Natural killer cell (primary cell): ENCODE measurements at regions not wholly inside any gene's neighbourhood (a gene's known extent, or its start where the extent isn't known, plus 50 kb on each side); places are given as distances from the start of the nearest gene placed in this dataset.

Source experiments
- ATAC-seq, 3 donors: fragments of 150-1000 bp in 2 of 3; fragments of 200-7000 bp in 1 of 3; cut with Tn5 transposase; 1 replicate in 1 of 3; 2 replicates in 2 of 3; pipeline ENCODE4 v1.10.0; 2021; ENCODE audit warnings: mild to moderate bottlenecking in 2 of 3, moderate library complexity in 2 of 3
- DNase-seq, 2 donors: peaks; one replicate each; pipeline versions ENCODE4 v3.0.0 to v3.0.0-alpha.2; 2013 to 2021; ENCODE audit warnings: mixed read lengths in 1 of 2
- H3K27ac ChIP-seq: one replicate; pipeline ENCODE4 v1.5.1; 2013; ENCODE audit warnings: mild to moderate bottlenecking, low read length
- H3K27me3 ChIP-seq: one replicate; pipeline ENCODE4 v1.6.1; 2013; ENCODE audit warnings: low read length; ENCODE audit not compliant: control insufficient read depth, insufficient read depth
- H3K36me3 ChIP-seq: one replicate; pipeline ENCODE4 v1.6.1; 2013; ENCODE audit warnings: low read length; ENCODE audit not compliant: control insufficient read depth, insufficient read depth
- H3K4me1 ChIP-seq: one replicate; pipeline ENCODE4 v1.6.1; 2013; ENCODE audit warnings: low read length; ENCODE audit not compliant: control insufficient read depth, insufficient read depth
- H3K4me3 ChIP-seq: one replicate; pipeline ENCODE4 v1.5.1; 2013; ENCODE audit warnings: low read length
- H3K9me3 ChIP-seq: one replicate; pipeline ENCODE4 v1.6.1; 2013; ENCODE audit warnings: low read length; ENCODE audit not compliant: control insufficient read depth, insufficient read depth
- H3K27ac Mint-ChIP-seq, 2 donors: one replicate each; pipeline ENCODE4 v1.8.0; 2022; ENCODE audit warnings: mild to moderate bottlenecking in 2 of 2, mixed read lengths in 2 of 2, moderate library complexity in 1 of 2
- H3K27me3 Mint-ChIP-seq, 2 donors: one replicate each; pipeline ENCODE4 v1.8.0; 2022; ENCODE audit warnings: low read depth in 2 of 2, mixed read lengths in 2 of 2
- H3K36me3 Mint-ChIP-seq: one replicate; pipeline ENCODE4 v1.8.0; 2022; ENCODE audit warnings: mixed read lengths
- H3K4me1 Mint-ChIP-seq, 2 donors: one replicate each; pipeline ENCODE4 v1.8.0; 2022; ENCODE audit warnings: mixed read lengths in 2 of 2
- H3K4me3 Mint-ChIP-seq: one replicate; pipeline ENCODE4 v1.8.0; 2022; ENCODE audit warnings: mild to moderate bottlenecking, moderate library complexity, mixed read lengths
- H3K9me3 Mint-ChIP-seq, 2 donors: one replicate each; pipeline ENCODE4 v1.8.0; 2022; ENCODE audit warnings: mixed read lengths in 2 of 2
- CTCF ChIP-seq: fragments of 200-600 bp; IDR thresholded peaks from one replicate; pipeline ENCODE4 v1.8.0; 2022; ENCODE audit warnings: antibody characterized with exemption
- WGBS: methylation state at CpG from one replicate; pipeline ENCODE4 v1.1.7; 2013; ENCODE audit warnings: missing lambda C conversion rate; ENCODE audit not compliant: insufficient coverage; 5-methylcytosine and 5-hydroxymethylcytosine counted together
- intact Hi-C: fragments of 100-400 bp; cut with micrococcal nuclease; formaldehyde crosslinking; loops from one replicate; pipeline ENCODE4 v1.14.2; 2022

GRCh38 chr11:39139581-39139980 lies 2319.9 kb downstream of the LRRC4C start:
- no peak overlapping the region for H3K4me3 Mint-ChIP-seq
- intact Hi-C loops = no loop called here
- H3K27ac ChIP-seq = no peak overlapping the region
- H3K27me3 Mint-ChIP-seq = no peaks in the 10 kb centered on the region
- H3K27me3 ChIP-seq = no peaks in the 10 kb centered on the region
- no peak for TF ChIP-seq CTCF
- no peak for DNase-seq
- no peak overlapping the region for H3K4me3 ChIP-seq
- 67% methylated on average over 1 of the region's 3 CpGs for WGBS
- H3K36me3 Mint-ChIP-seq = no peaks in the 10 kb centered on the region
- H3K9me3 Mint-ChIP-seq = peaks cover 5 to 14% of the 10 kb centered on the region in 2 donors
- H3K9me3 ChIP-seq = peaks cover 8% of the 10 kb centered on the region
- H3K27ac Mint-ChIP-seq = no peak overlapping the region
- no peaks in the 10 kb centered on the region for H3K4me1 ChIP-seq
- H3K36me3 ChIP-seq = no peaks in the 10 kb centered on the region
- no peak for ATAC-seq
- no peaks in the 10 kb centered on the region for H3K4me1 Mint-ChIP-seq

GRCh38 chr11:39120890-39121289 lies 2338.6 kb downstream of the LRRC4C start:
- Histone ChIP-seq H3K9me3 (no peaks in the 10 kb centered on the region), H3K27ac (no peak overlapping the region), H3K4me1 (no peaks in the 10 kb centered on the region), H3K27me3 (no peaks in the 10 kb centered on the region), H3K4me3 (no peak overlapping the region), H3K36me3 (no peaks in the 10 kb centered on the region)
- H3K4me1 Mint-ChIP-seq = no peaks in the 10 kb centered on the region
- H3K4me3 Mint-ChIP-seq = no peak overlapping the region
- 85% methylated on average over 5 of the region's 5 CpGs for WGBS
- H3K27ac Mint-ChIP-seq = no peak overlapping the region
- no peak for TF ChIP-seq CTCF
- no peak for DNase-seq
- intact Hi-C loops = no loop called here
- no peak for ATAC-seq
- H3K9me3 Mint-ChIP-seq = peaks cover 12 to 15% of the 10 kb centered on the region in 2 donors
- no peaks in the 10 kb centered on the region for H3K27me3 Mint-ChIP-seq
- no peaks in the 10 kb centered on the region for H3K36me3 Mint-ChIP-seq

- intact Hi-C loops = no loop called here
- Mint-ChIP-seq H3K4me1 (no peaks in the 10 kb centered on the region), H3K9me3 (peaks cover 13 to 25% of the 10 kb centered on the region in 2 donors), H3K27ac (no peak overlapping the region), H3K27me3 (no peaks in the 10 kb centered on the region), H3K4me3 (no peak overlapping the region), H3K36me3 (peaks cover 5% of the 10 kb centered on the region)
- H3K27ac ChIP-seq = no peak overlapping the region
- ATAC-seq = no peak
- no peak overlapping the region for H3K4me3 ChIP-seq
- H3K9me3 ChIP-seq = no peaks in the 10 kb centered on the region
- no peak for DNase-seq
- no peaks in the 10 kb centered on the region for H3K27me3 ChIP-seq
- no peaks in the 10 kb centered on the region for H3K36me3 ChIP-seq
- TF ChIP-seq CTCF = no peak
- H3K4me1 ChIP-seq = no peaks in the 10 kb centered on the region
Measured at GRCh38 chr11:39113606-39114005, 2345.8 kb downstream of the LRRC4C start.

- WGBS = 45% methylated on average over 1 of the region's 2 CpGs
- TF ChIP-seq CTCF = no peak
- H3K9me3 Mint-ChIP-seq = peaks cover 6 to 15% of the 10 kb centered on the region in 2 donors
Measured at GRCh38 chr11:39102236-39102635, 2357.2 kb downstream of the LRRC4C start.

More at GRCh38 chr11:39102236-39102635, 2357.2 kb downstream of the LRRC4C start:
- Mint-ChIP-seq H3K27me3 (no peaks in the 10 kb centered on the region), H3K4me3 (no peak overlapping the region), H3K27ac (no peak overlapping the region), H3K4me1 (no peaks in the 10 kb centered on the region), H3K36me3 (peaks cover 7% of the 10 kb centered on the region)
- Histone ChIP-seq H3K27me3 (no peaks in the 10 kb centered on the region), H3K9me3 (peaks cover 10% of the 10 kb centered on the region), H3K4me3 (no peak overlapping the region), H3K4me1 (no peaks in the 10 kb centered on the region), H3K27ac (no peak overlapping the region), H3K36me3 (no peaks in the 10 kb centered on the region)
- intact Hi-C loops = no loop called here
- ATAC-seq = no peak
- no peak for DNase-seq
